Urinary bladder (tissue), 3 donors: ENCODE measurements at regions not wholly inside any gene's neighbourhood (a gene's known extent, or its start where the extent isn't known, plus 50 kb on each side); places are given as distances from the start of the nearest gene placed in this dataset.

Source experiments
- DNase-seq: peaks from one replicate; pipeline ENCODE4 v3.0.0-alpha.2; 2015; ENCODE audit errors: extremely low spot score
- H3K27ac ChIP-seq: one replicate; pipeline ENCODE4 v1.5.1; 2013; ENCODE audit warnings: low read depth, mild to moderate bottlenecking, moderate library complexity
- H3K36me3 ChIP-seq: one replicate; pipeline ENCODE4 v1.6.1; 2013; ENCODE audit warnings: mild to moderate bottlenecking, moderate library complexity; ENCODE audit not compliant: insufficient read depth
- H3K4me1 ChIP-seq: one replicate; pipeline ENCODE4 v1.6.1; 2013; ENCODE audit warnings: mild to moderate bottlenecking, moderate library complexity; ENCODE audit not compliant: insufficient read depth
- H3K4me3 ChIP-seq: one replicate; pipeline ENCODE4 v1.5.1; 2013; ENCODE audit warnings: low read depth, low read length
- whole genome bisulfite sequencing: extraction: QIAGEN DNeasy Blood & Tissue Kit; methylation state at CpG from one replicate; pipeline ENCODE4 v1.1.7; 2013; 5-methylcytosine and 5-hydroxymethylcytosine counted together
- donor health status: healthy with polysubstance abuse.
- donor health status: healthy.

GRCh38 chr4:22245294-22245693 is 270.6 kb downstream of the ADGRA3 start:
- 90% methylated on average over 2 of the region's 2 CpGs for WGBS
- DNase-seq: no peak
- Histone ChIP-seq H3K4me3 (no peak overlapping the region), H3K4me1 (no peaks in the 10 kb centered on the region), H3K27ac (no peak overlapping the region), H3K36me3 (no peaks in the 10 kb centered on the region)

- no peak overlapping the region for H3K4me3 ChIP-seq
- WGBS: 36% methylated on average over 2 of the region's 2 CpGs
- no peak for DNase-seq
Observed at GRCh38 chr4:22241415-22241814, 274.5 kb downstream of the ADGRA3 start.

GRCh38 chr4:22240814-22241213 is 275.1 kb downstream of the ADGRA3 start:
- WGBS: 72% methylated on average over 4 of the region's 4 CpGs

More at GRCh38 chr4:22241415-22241814, 274.5 kb downstream of the ADGRA3 start:
- Histone ChIP-seq H3K27ac (no peak overlapping the region), H3K4me1 (no peaks in the 10 kb centered on the region), H3K36me3 (no peaks in the 10 kb centered on the region)

GRCh38 chr4:22238742-22239141 is 277.1 kb downstream of the ADGRA3 start:
- H3K4me3 ChIP-seq: no peak overlapping the region
- no peak for DNase-seq
- no peaks in the 10 kb centered on the region for H3K4me1 ChIP-seq
- 49% methylated on average over 5 of the region's 5 CpGs for WGBS
- no peak overlapping the region for H3K27ac ChIP-seq
- no peaks in the 10 kb centered on the region for H3K36me3 ChIP-seq

More at GRCh38 chr4:22240814-22241213, 275.1 kb downstream of the ADGRA3 start:
- H3K27ac ChIP-seq: no peak overlapping the region
- no peaks in the 10 kb centered on the region for H3K4me1 ChIP-seq
- H3K36me3 ChIP-seq: no peaks in the 10 kb centered on the region
- no peak for DNase-seq
- H3K4me3 ChIP-seq: no peak overlapping the region

- no peak for DNase-seq
- 29% methylated on average over 10 of the region's 10 CpGs for WGBS
- no peak overlapping the region for H3K4me3 ChIP-seq
- H3K27ac ChIP-seq: no peak overlapping the region
- no peaks in the 10 kb centered on the region for H3K36me3 ChIP-seq
- H3K4me1 ChIP-seq: no peaks in the 10 kb centered on the region
Observed at GRCh38 chr4:22237846-22238494, 277.9 kb downstream of the ADGRA3 start.

- 28% methylated on average over 4 of the region's 4 CpGs for WGBS
- Histone ChIP-seq H3K4me1 (no peaks in the 10 kb centered on the region), H3K27ac (no peak overlapping the region), H3K4me3 (no peak overlapping the region), H3K36me3 (no peaks in the 10 kb centered on the region)
- no peak for DNase-seq
Observed at GRCh38 chr4:22237155-22237751, 278.6 kb downstream of the ADGRA3 start.

- no peak overlapping the region for H3K27ac ChIP-seq
- no peak for DNase-seq
- no peak overlapping the region for H3K4me3 ChIP-seq
- no peaks in the 10 kb centered on the region for H3K36me3 ChIP-seq
- 62% methylated on average over 7 of the region's 7 CpGs for WGBS
- H3K4me1 ChIP-seq: no peaks in the 10 kb centered on the region
Observed at GRCh38 chr4:22235698-22236097, 280.2 kb downstream of the ADGRA3 start.

GRCh38 chr4:22233230-22233629 is 282.6 kb downstream of the ADGRA3 start:
- WGBS: 70% methylated on average over 7 of the region's 7 CpGs

GRCh38 chr4:22220965-22221364 is 272.4 kb upstream of the KCNIP4 start:
- Histone ChIP-seq H3K27ac (no peak overlapping the region), H3K4me1 (no peaks in the 10 kb centered on the region), H3K36me3 (no peaks in the 10 kb centered on the region), H3K4me3 (no peak overlapping the region)
- 79% methylated on average over 9 of the region's 9 CpGs for WGBS
- no peak for DNase-seq

More at GRCh38 chr4:22233230-22233629, 282.6 kb downstream of the ADGRA3 start:
- Histone ChIP-seq H3K4me1 (no peaks in the 10 kb centered on the region), H3K4me3 (no peak overlapping the region), H3K36me3 (no peaks in the 10 kb centered on the region), H3K27ac (no peak overlapping the region)
- DNase-seq: no peak

- no peak for DNase-seq
- Histone ChIP-seq H3K4me3 (no peak overlapping the region), H3K36me3 (no peaks in the 10 kb centered on the region), H3K27ac (no peak overlapping the region), H3K4me1 (no peaks in the 10 kb centered on the region)
- WGBS: 81% methylated on average over 5 of the region's 5 CpGs
Observed at GRCh38 chr4:22217480-22217879, 268.9 kb upstream of the KCNIP4 start.

GRCh38 chr4:22216278-22216677 is 267.7 kb upstream of the KCNIP4 start:
- DNase-seq: no peak
- Histone ChIP-seq H3K27ac (no peak overlapping the region), H3K4me3 (no peak overlapping the region), H3K4me1 (no peaks in the 10 kb centered on the region), H3K36me3 (no peaks in the 10 kb centered on the region)
- 74% methylated on average over 1 of the region's 1 CpG for WGBS

GRCh38 chr4:22215084-22215483 is 266.5 kb upstream of the KCNIP4 start:
- Histone ChIP-seq H3K27ac (no peak overlapping the region), H3K4me1 (no peaks in the 10 kb centered on the region), H3K36me3 (no peaks in the 10 kb centered on the region), H3K4me3 (no peak overlapping the region)
- DNase-seq: peak; percentile 20
- 29% methylated on average over 1 of the region's 1 CpG for WGBS

GRCh38 chr4:22203711-22204011 is 255.1 kb upstream of the KCNIP4 start:
- Histone ChIP-seq H3K27ac (no peak overlapping the region), H3K4me3 (no peak overlapping the region), H3K4me1 (no peaks in the 10 kb centered on the region), H3K36me3 (peaks cover 1% of the 10 kb centered on the region)
- WGBS: 86% methylated on average over 1 of the region's 1 CpG
- DNase-seq: no peak

- 58% methylated on average over 6 of the region's 6 CpGs for WGBS
- DNase-seq: no peak
Observed at GRCh38 chr4:22202975-22203710, 254.6 kb upstream of the KCNIP4 start.

More at GRCh38 chr4:22202975-22203710, 254.6 kb upstream of the KCNIP4 start:
- H3K27ac ChIP-seq: no peak overlapping the region
- H3K4me1 ChIP-seq: no peaks in the 10 kb centered on the region
- H3K36me3 ChIP-seq: peaks cover 1% of the 10 kb centered on the region
- no peak overlapping the region for H3K4me3 ChIP-seq
